Vagina (tissue), 2 donors: ENCODE measurements at regions not wholly inside any gene's neighbourhood (a gene's known extent, or its start where the extent isn't known, plus 50 kb on each side); places are given as distances from the start of the nearest gene placed in this dataset.

Experiments
- POLR2A ChIP-seq, 2 donors: fragments of 450-650 bp; IDR thresholded peaks; one replicate each; pipeline ENCODE4 v1.6.1; 2017; ENCODE audit warnings: antibody characterized with exemption in 2 of 2, mild to moderate bottlenecking in 2 of 2, moderate library complexity in 2 of 2
- POLR2AphosphoS5 ChIP-seq, 2 donors: sonication (generic); formaldehyde crosslinking; IDR thresholded peaks; one replicate each; pipeline ENCODE4 v1.9.0; 2017; ENCODE audit warnings: antibody characterized with exemption in 2 of 2, mild to moderate bottlenecking in 2 of 2, low read depth in 1 of 2; ENCODE audit not compliant: insufficient read depth in 1 of 2

- TF ChIP-seq POLR2AphosphoS5 (IDR thresholded peaks at IDR 0.05; ENCODE audit: insufficient read depth in 1 of 2, low read depth in 1 of 2) (no peak), POLR2A (IDR thresholded peaks at IDR 0.05) (no peak)
Measured at GRCh38 chr3:18119866-18120265, 305.3 kb downstream of the SATB1 start.
